Motor neuron (in vitro differentiated cells): ENCODE measurements at regions not wholly inside any gene's neighbourhood (a gene's known extent, or its start where the extent isn't known, plus 50 kb on each side); places are given as distances from the start of the nearest gene placed in this dataset.
"Not testable (repeated sequence)": the region's sequence is repeated elsewhere in the genome, so short reads cannot be mapped to it uniquely, and the experiment has no call there.

Experiments
- ATAC-seq, 8 experiments: fragments of 200-7000 bp; cut with Tn5 transposase; replicated peaks in 6 of 8; 2 replicates each; pipeline ENCODE4 v1.8.0; 2021; ENCODE audit warnings: mild to moderate bottlenecking in 8 of 8, moderate library complexity in 8 of 8
- H3K27ac ChIP-seq, 2 donors: fragments of 250-450 bp; sonication (Bioruptor Pico); 2 replicates each; pipeline ENCODE4 v1.9.0; 2021; ENCODE audit warnings: antibody characterized with exemption in 2 of 2, mild to moderate bottlenecking in 2 of 2, moderate library complexity in 1 of 2
- H3K4me1 ChIP-seq, 2 donors: fragments of 250-450 bp; sonication (Bioruptor Pico); replicated peaks in 1 of 2; 2 replicates each; pipeline ENCODE4 v1.6.1; 2021; ENCODE audit warnings: antibody characterized with exemption in 2 of 2, mild to moderate bottlenecking in 2 of 2, moderate library complexity in 1 of 2
- H3K4me3 ChIP-seq, 5 donors: fragments of 250-450 bp; sonication (Bioruptor Pico); 2 replicates each; pipeline ENCODE4 v1.9.0; 2021; ENCODE audit warnings: antibody characterized with exemption in 5 of 5, mild to moderate bottlenecking in 5 of 5, moderate library complexity in 4 of 5
- WGBS, 10 experiments: fragments of 450-650 bp; shearing (Covaris generic); methylation state at CpG; one replicate each; pipeline ENCODE4 v1.0.0; 2022; 5-methylcytosine and 5-hydroxymethylcytosine counted together
- in situ Hi-C, 9 experiments: fragments of 400-800 bp; cut with MboI; loops; one replicate each; pipeline ENCODE4 v1.15.0; 2021; ENCODE audit warnings: low sequenced_read_pairs in 9 of 9, low pct_unique_long_range_greater_than_20kb in 2 of 9; ENCODE audit not compliant: unreplicated experiment in 9 of 9

DNA sequence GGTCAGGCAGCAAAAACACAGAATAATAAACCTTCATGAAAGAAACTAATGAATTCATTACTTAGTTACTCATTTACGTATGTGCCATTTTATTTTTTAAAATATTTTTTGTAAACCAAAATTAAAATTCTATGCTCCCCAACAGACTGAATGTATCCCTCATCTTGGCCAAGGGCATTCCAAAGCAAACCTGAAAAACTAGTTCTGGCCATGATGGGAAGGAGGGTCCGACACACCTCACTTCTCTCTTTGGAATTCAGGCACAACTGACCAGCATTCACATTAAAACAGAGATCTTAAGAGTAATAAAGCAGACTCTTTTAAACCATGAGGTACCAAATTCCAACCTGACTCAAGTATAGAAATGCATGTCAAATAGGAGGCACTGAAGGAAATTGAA, 1576.9 kb upstream of the SPRY2 start:
- in situ Hi-C loops = no loop called here
- H3K4me3 ChIP-seq = no peak overlapping the region
- no peaks in the 10 kb centered on the region for H3K4me1 ChIP-seq
- no peak for ATAC-seq
- H3K27ac ChIP-seq = no peak overlapping the region
- WGBS, 10 experiments = 11 to 100% (median 88%) methylated on average over 1 to 2 of the region's 2 CpGs

DNA sequence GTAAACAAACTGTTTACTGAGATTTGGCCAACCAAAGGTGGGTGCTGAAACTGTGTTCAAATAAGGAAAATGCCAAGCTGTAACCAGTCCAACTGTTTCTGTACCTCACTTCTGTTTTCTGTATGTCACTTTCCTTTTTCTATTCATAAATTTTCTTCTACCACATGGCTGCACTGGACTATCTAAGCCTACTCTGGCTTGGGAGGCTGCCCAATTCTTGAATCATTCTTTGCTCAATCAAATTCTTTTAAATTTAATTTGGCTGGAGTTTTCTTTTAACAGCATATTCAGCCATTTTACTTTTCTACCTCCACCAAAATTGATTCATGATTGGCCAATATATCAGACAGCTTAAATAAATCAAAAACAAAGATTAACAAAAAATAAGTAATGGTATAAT, 1575.5 kb upstream of the SPRY2 start:
- in situ Hi-C loops = no loop called here
- ATAC-seq = no peak
- Histone ChIP-seq H3K4me3 (no peak overlapping the region), H3K27ac (no peak overlapping the region), H3K4me1 (no peaks in the 10 kb centered on the region)

DNA sequence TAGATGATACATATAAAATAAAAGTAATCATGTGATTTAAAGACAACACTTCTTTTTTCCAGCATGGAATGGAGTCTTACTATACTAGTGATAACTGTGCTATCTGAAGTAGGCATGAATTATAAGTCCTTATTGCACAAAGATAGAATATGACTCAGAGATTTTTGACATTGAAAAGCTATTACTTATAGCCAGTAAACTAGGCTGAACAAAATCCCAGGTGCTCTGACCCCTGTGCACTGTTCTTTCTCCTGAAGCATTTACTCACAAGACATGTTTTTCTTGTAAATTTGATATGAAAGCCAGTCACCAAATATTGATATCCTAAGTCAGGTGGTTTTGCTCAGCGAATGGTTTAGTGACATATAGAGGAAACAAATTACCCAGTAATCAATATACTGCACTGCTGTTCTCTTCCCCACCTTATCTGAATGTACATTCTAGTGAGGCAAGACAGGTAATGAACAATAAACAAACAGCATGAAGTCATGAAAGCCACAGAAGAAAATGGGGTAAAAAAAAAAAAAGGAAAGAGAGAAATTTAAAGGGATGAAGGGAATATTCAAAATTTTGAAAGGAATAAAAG, 1567.0 kb upstream of the SPRY2 start:
- in situ Hi-C loops = no loop called here
- no peak overlapping the region for H3K27ac ChIP-seq
- H3K4me3 ChIP-seq = no peak overlapping the region
- peak in 5 of 8 experiments; percentile 27 to 83 (median 79) for ATAC-seq
- no peaks in the 10 kb centered on the region for H3K4me1 ChIP-seq
- WGBS, 10 experiments = 0 to 82% (median 29%) methylated on average over 1 of the region's 1 CpG; no CpG with 5 or more reads in 1 of the 10 experiments

DNA sequence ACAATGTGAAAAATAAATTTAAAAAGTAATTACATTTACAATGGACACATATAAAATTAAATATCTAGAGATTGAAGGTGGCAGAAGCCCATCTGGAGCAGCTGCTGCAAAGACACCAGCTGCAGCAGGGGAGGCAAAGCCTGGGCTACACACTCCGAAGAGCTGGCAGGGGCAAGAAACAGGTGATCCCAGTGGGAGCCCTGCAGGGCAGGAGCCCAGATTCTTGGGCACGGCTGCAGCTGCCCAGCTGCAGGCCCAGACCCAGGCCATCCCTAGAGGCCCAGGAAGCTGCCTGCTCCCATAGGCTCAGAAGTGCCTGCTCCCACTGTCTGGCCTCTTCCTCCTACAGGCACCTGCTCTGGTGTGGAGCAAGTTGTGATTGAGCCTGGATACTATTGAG, 1547.9 kb upstream of the SPRY2 start:
- Histone ChIP-seq H3K27ac (no peak overlapping the region), H3K4me3 (no peak overlapping the region), H3K4me1 (no peaks in the 10 kb centered on the region)
- in situ Hi-C loops = loop anchor here in 1 of 9 experiments (25.0 kb wide), 1 partner anchor 352 kb away; no protein-coding TSS in a partner anchor
- no peak for ATAC-seq
- WGBS, 10 experiments = 50 to 100% (median 100%) methylated on average over 1 of the region's 2 CpGs; no CpG with 5 or more reads in 5 of the 10 experiments

DNA sequence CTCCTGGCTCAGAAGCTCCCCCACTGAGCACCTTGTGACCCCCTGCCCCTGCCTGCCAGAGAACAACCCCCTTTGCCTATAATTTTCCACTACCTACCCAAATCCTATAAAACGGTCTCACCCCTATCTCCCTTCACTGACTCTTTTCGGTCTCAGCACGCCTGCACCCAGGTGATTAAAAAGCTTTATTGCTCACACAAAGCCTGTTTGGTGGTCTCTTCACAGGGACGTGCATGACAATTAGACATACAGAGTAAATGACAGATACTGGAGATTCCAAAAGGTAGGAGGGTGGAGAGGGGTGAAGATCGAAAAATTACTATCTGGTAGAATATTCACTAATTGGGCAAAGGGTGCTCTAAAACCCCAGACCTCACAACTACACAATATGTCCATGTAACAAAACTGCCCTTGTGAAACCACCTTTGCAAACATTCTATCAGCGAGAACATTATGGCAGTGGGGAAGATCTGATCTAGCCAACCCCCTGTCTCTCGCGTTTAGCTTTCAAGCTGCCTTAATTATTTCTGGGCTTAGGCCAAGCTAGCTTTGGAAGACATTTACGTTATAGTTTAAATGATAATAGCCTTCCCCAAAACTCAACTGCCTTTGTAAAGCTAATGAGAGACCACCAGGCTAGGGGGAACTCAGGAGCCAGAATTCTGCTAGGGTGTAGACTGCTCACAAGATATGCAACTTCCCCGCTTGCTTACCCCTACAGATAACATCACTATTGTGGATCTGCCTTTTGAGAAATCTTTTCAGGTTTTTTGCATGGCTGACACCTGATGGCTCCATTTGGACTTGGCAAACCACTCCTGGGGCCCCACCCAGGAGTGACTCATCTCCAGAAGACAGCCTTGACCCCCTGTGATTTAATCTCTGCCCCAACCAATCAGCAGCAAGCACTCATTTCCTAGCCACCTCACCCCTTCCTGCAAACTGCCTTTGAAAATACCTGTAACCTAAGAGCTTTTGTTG, 1534.0 kb upstream of the SPRY2 start:
- no peak overlapping the region for H3K4me3 ChIP-seq

DNA sequence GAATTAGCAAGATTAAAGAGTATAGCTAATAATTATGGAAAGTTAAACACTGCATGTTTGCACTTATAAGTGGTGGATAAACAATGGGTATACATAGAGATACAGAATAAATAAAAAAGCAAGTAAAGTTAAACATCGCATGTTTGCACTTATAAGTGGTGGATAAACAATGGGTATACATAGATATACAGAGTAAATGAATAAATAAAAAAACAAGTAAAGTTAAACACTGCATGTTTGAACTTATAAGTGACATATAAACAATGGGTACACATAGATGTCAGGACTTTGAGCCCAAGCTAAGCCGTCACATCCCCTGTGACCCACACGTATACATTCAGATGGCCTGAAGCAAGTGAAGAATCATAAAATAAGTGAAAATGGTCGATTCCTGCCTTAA, 1533.3 kb upstream of the SPRY2 start:
- ATAC-seq = no peak
- H3K4me3 ChIP-seq = no peak overlapping the region
- H3K27ac ChIP-seq = no peak overlapping the region
- in situ Hi-C loops = no loop called here
- 19 to 100% (median 83%) methylated on average over 1 to 4 of the region's 4 CpGs; no CpG with 5 or more reads in 1 of the 10 experiments for WGBS, 10 experiments
- no peaks in the 10 kb centered on the region for H3K4me1 ChIP-seq

More for the DNA sequence above, 1534.0 kb upstream of the SPRY2 start:
- 10 to 100% (median 50%) methylated on average over 1 to 8 of the region's 10 CpGs for WGBS, 10 experiments
- in situ Hi-C loops = loop anchor here in 1 of 9 experiments (25.0 kb wide), 1 partner anchor 338 kb away; no protein-coding TSS in a partner anchor
- no peak overlapping the region for H3K27ac ChIP-seq
- no peaks in the 10 kb centered on the region for H3K4me1 ChIP-seq
- no peak for ATAC-seq

DNA sequence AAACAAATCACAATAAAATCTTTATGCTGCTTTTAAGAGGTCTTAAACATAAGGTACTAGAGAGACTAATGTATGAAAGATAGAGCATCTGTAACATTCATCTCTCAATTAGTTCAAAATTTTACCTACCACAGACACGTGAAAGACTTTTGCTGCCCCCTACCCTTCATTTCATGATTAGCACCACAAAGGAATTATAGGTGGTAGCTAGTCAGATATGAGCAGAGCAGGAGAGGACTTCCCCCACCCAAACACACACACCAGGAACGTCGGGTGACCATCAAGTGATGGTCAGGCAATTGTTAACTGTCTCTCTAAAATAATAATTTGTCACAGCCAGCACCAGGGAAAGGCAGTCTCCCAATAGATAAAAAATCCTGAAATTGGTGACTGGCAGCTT, 1531.7 kb upstream of the SPRY2 start:
- in situ Hi-C loops = no loop called here
- peak in 1 of 8 experiments; percentile 70 for ATAC-seq
- 0 to 35% (median 16%) methylated on average over 1 to 3 of the region's 3 CpGs; no CpG with 5 or more reads in 1 of the 10 experiments for WGBS, 10 experiments
- Histone ChIP-seq H3K4me3 (no peak overlapping the region), H3K4me1 (no peaks in the 10 kb centered on the region), H3K27ac (no peak overlapping the region)

DNA sequence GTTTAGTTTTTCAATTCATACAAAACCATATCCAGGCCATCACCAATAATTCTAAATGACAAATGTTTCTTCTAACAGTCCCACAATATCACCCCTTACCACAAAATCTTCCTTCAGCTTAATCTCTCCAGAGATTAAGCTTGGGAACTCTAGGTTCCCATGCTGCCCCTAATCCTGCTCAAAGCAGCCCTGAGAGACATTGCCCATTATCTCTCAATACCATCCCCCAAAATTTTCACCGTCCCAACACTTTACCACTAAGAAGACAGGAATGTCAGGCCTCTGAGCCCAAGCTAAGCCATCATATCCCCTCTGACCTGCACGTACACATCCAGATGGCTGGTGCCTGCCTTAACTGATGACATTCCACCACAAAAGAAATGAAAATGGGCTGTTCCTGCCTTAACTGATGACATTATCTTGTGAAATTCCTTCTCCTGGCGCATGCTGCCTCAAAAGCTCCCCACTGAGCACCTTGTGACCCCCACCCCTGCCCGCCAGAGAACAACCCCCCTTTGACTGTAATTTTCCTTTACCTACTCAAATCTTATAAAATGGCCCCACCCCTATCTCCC, 1530.9 kb upstream of the SPRY2 start:
- H3K4me1 ChIP-seq, H3K4me3 ChIP-seq, ATAC-seq, H3K27ac ChIP-seq, in situ Hi-C loops: not testable (repeated sequence)
- 29 to 100% (median 84%) methylated on average over 1 to 3 of the region's 4 CpGs; no CpG with 5 or more reads in 5 of the 10 experiments for WGBS, 10 experiments

DNA sequence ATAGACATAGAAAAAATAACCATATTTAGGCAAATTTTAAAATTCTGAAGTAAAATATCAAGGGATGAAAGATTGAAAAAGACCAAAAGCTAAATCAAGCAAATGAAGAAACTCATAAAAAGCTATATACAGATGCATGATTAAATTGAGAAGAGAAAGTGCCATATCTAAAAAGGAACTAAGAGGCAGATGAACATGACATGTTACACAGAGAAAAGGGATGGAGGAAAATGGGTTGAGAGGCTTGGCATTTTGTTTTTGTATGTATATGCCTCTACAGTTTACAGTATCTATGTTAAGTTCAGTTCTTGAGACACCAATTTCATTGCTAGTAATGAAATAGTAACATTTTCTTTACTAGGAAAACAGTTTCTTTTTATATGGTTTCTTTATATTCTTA, 1507.4 kb upstream of the SPRY2 start:
- no peak for ATAC-seq
- no peaks in the 10 kb centered on the region for H3K4me1 ChIP-seq
- no peak overlapping the region for H3K4me3 ChIP-seq
- no peak overlapping the region for H3K27ac ChIP-seq
- in situ Hi-C loops = no loop called here

DNA sequence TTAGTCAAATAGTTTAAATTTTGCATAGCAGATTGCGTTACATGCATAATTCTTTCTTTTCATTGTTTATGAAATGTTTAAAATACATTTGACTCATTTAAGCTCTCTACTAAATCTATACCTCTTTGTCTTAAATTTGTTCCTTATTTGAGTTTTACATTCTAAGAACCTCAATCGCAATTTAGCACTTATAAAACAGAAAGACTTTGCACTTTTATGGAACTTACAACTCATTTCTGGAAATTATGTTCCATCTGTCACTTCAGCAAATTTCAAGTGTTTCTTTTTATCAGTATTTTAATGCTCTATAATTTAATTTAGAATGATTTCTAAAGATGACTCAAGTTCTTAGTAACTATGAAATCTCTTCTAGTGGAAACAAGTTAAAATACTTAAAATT, 1505.8 kb upstream of the SPRY2 start:
- no peaks in the 10 kb centered on the region for H3K4me1 ChIP-seq
- no peak for ATAC-seq

DNA sequence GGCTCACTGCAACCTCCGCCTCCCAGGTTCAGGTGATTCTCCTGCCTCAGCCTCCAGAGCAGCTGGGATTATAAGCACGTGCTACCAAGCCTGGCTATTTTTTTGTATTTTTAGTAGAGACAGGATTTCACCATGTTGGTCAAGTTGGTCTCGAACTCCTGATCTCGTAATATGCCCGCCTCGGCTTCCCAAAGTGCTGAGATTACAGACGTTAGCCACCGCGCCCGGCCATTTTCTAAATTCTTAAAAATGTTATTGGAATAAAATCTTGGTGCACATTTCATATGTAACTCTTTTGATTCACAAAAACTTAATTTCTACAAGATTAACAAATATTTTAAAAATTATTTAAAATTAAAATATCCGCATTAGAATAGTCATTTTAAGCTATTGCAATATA, 1480.3 kb upstream of the SPRY2 start:
- no peak for ATAC-seq
- in situ Hi-C loops = no loop called here
- Histone ChIP-seq H3K4me3 (no peak overlapping the region), H3K4me1 (peaks cover 0 to 3% of the 10 kb centered on the region in 2 donors), H3K27ac (no peak overlapping the region)
- WGBS, 10 experiments = 11 to 97% (median 86%) methylated on average over 1 to 11 of the region's 11 CpGs; no CpG with 5 or more reads in 1 of the 10 experiments

More for the DNA sequence above, 1505.8 kb upstream of the SPRY2 start:
- H3K27ac ChIP-seq = no peak overlapping the region
- 0 to 100% (median 84%) methylated on average over 1 to 2 of the region's 2 CpGs for WGBS, 10 experiments
- no peak overlapping the region for H3K4me3 ChIP-seq
- in situ Hi-C loops = no loop called here

DNA sequence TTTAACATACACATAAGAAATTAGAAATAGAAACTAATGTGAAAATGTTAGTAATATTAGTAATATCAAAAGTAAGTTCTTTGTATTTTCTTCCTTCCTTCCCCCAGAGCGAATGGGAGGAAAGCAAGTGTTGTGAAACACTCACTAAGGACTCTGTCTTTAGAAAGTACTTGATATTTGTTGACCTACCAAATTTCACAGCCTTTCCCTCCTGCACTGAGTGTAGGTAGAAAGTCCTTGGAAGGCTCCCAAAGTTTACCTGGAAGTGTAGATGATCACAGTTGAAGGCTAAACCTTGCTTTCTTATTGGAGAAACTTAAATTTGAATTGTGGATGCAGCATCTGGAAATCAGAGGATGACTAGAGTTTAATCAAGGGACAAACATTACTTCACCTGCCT, 1459.5 kb upstream of the SPRY2 start:
- Histone ChIP-seq H3K4me1 (no peaks in the 10 kb centered on the region), H3K4me3 (no peak overlapping the region), H3K27ac (no peak overlapping the region)
- in situ Hi-C loops = no loop called here
- WGBS, 10 experiments = 0 to 93% (median 88%) methylated on average over 1 of the region's 1 CpG; no CpG with 5 or more reads in 5 of the 10 experiments
- no peak for ATAC-seq

DNA sequence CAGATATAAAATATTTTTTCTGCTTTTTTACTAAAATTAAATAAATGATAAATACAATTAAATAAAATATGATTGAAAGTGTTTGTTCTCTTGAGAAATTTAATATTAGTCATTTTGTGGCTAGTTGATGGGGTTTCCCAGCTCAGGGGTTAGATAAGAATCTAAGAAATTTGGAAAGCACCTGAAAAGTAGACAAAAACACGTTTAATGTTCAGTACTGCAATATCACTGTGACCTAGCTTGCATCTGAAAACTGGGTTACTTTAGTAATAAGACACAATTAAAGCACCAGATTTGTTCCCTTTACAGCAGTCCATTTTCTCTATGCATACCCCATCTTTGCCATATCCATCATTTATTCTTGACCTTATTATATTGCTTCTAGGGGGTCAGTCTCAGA, 1454.8 kb upstream of the SPRY2 start:
- H3K4me3 ChIP-seq = no peak overlapping the region
- H3K4me1 ChIP-seq = no peaks in the 10 kb centered on the region
- in situ Hi-C loops = no loop called here
- no peak overlapping the region for H3K27ac ChIP-seq
- ATAC-seq = no peak
- WGBS, 10 experiments = 0 to 80% (median 47%) methylated on average over 1 of the region's 1 CpG; no CpG with 5 or more reads in 2 of the 10 experiments
